ENCODE measurements at regions not wholly inside any gene's neighbourhood (a gene's known extent, or its start where the extent isn't known, plus 50 kb on each side); places are given as distances from the start of the nearest gene placed in this dataset.

- Histone ChIP-seq H3K4me3 (no peak overlapping the region), H3K27ac (no peak overlapping the region), H3K9me3 (no peaks in the 10 kb centered on the region), H3K4me1 (no peaks in the 10 kb centered on the region), H3K27me3 (no peaks in the 10 kb centered on the region), H3K36me3 (no peaks in the 10 kb centered on the region)
- intact Hi-C loops (cut with DNase I; ENCODE audit: low total_unique reads) = no loop called here
- in situ Hi-C loops (cut with MboI; ENCODE audit: low pct_ligation_motif_present in 1 of 4, low pct_unique_long_range_greater_than_20kb in 1 of 4, low sequenced_read_pairs in 3 of 4) = no loop called here
- no peak for DNase-seq
- no peak for TF ChIP-seq POLR2A (IDR thresholded peaks at IDR 0.05)
- TF ChIP-seq POLR2AphosphoS5 (IDR thresholded peaks at IDR 0.05) = no peak
- TF ChIP-seq, protein P1, sequence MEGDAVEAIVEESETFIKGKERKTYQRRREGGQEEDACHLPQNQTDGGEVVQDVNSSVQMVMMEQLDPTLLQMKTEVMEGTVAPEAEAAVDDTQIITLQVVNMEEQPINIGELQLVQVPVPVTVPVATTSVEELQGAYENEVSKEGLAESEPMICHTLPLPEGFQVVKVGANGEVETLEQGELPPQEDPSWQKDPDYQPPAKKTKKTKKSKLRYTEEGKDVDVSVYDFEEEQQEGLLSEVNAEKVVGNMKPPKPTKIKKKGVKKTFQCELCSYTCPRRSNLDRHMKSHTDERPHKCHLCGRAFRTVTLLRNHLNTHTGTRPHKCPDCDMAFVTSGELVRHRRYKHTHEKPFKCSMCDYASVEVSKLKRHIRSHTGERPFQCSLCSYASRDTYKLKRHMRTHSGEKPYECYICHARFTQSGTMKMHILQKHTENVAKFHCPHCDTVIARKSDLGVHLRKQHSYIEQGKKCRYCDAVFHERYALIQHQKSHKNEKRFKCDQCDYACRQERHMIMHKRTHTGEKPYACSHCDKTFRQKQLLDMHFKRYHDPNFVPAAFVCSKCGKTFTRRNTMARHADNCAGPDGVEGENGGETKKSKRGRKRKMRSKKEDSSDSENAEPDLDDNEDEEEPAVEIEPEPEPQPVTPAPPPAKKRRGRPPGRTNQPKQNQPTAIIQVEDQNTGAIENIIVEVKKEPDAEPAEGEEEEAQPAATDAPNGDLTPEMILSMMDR (IDR thresholded peaks at IDR 0.05) = no peak
- TF ChIP-seq EP300 (IDR thresholded peaks at IDR 0.05; ENCODE audit: low read depth) = no peak
- WGBS, 2 donors (ENCODE audit: low coverage in 1 of 2) = 86 to 88% methylated on average over 5 of the region's 5 CpGs
Measured at GRCh38 chr6:105836379-105836778, 249.8 kb upstream of the PRDM1 start.

DNA sequence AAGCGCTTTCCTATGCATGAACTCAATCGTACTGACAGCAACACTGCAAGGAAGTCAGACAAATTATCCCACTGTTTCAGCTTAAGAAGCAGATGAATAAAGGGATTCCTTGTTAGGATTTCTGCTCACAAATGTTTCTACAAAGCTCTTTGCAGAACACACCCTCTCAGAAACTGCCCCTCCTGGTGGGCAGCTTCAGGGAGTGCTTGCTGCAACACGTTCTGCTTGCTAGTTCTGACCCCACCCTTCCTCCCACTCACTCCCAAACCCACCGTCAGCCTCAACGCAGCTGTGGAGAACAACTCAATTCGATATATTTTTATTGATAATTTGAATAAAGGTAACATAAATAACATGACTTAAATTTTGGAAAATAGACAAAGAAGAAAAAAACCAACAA is 250.8 kb upstream of the PRDM1 start:
- TF ChIP-seq POLR2A (IDR thresholded peaks at IDR 0.05) (no peak), POLR2AphosphoS5 (IDR thresholded peaks at IDR 0.05) (no peak)
- TF ChIP-seq, protein P1 (IDR thresholded peaks at IDR 0.05) = peak in 2 of 5 experiments; percentile 4 to 22
- no peak overlapping the region for H3K4me3 ChIP-seq
- no peaks in the 10 kb centered on the region for H3K4me1 ChIP-seq
- H3K27ac ChIP-seq = no peak overlapping the region
- in situ Hi-C loops (cut with MboI; ENCODE audit: low pct_ligation_motif_present in 1 of 4, low pct_unique_long_range_greater_than_20kb in 1 of 4, low sequenced_read_pairs in 3 of 4) = no loop called here
- H3K36me3 ChIP-seq = no peaks in the 10 kb centered on the region
- WGBS, 2 donors (ENCODE audit: low coverage in 1 of 2) = 44 to 63% methylated on average over 6 of the region's 6 CpGs
- DNase-seq = peak; percentile 16
- intact Hi-C loops (cut with DNase I; ENCODE audit: low total_unique reads) = no loop called here
- H3K9me3 ChIP-seq = no peaks in the 10 kb centered on the region
- H3K27me3 ChIP-seq = no peaks in the 10 kb centered on the region

- no peak overlapping the region for H3K27ac ChIP-seq
- no peak overlapping the region for H3K4me3 ChIP-seq
- no peaks in the 10 kb centered on the region for H3K27me3 ChIP-seq
- H3K9me3 ChIP-seq = no peaks in the 10 kb centered on the region
- 85% methylated on average over 7 of the region's 7 CpGs for WGBS, 2 donors (ENCODE audit: low coverage in 1 of 2)
- intact Hi-C loops (cut with DNase I; ENCODE audit: low total_unique reads) = no loop called here
- no peaks in the 10 kb centered on the region for H3K36me3 ChIP-seq
- in situ Hi-C loops (cut with MboI; ENCODE audit: low pct_ligation_motif_present in 1 of 4, low pct_unique_long_range_greater_than_20kb in 1 of 4, low sequenced_read_pairs in 3 of 4) = no loop called here
- TF ChIP-seq EP300 (IDR thresholded peaks at IDR 0.05; ENCODE audit: low read depth) (no peak), POLR2AphosphoS5 (IDR thresholded peaks at IDR 0.05) (no peak), POLR2A (IDR thresholded peaks at IDR 0.05) (no peak)
- TF ChIP-seq, protein P1 (IDR thresholded peaks at IDR 0.05) = no peak
- DNase-seq = no peak
- H3K4me1 ChIP-seq = no peaks in the 10 kb centered on the region
Measured at GRCh38 chr6:105833959-105834947, 251.9 kb upstream of the PRDM1 start.

DNA sequence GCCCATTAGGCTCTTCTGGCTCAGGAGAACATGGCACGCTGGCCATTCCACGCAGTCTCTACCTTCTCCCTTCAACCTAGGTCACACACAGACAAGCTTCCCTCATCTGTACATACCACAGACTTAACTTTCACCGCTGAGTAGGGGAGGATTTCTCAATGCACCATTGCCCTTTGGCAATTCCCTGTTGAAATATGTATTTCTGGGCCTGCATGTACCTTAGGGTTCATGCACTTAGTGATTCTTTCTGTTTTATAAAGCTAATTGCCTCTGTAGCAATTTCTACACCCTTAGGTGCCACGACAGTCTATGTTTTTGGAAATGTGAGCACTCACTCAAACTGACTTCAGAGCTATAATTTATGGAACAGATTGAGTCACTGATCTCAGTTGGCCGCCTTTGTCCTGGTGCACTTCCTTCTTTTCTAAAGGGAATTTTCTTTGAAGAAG is 253.8 kb upstream of the PRDM1 start:
- H3K4me3 ChIP-seq = no peak overlapping the region
- DNase-seq = no peak
- intact Hi-C loops (cut with DNase I; ENCODE audit: low total_unique reads) = no loop called here
- H3K9me3 ChIP-seq = no peaks in the 10 kb centered on the region
- WGBS, 2 donors (ENCODE audit: low coverage in 1 of 2) = 87 to 96% methylated on average over 3 to 5 of the region's 5 CpGs
- in situ Hi-C loops (cut with MboI; ENCODE audit: low pct_ligation_motif_present in 1 of 4, low pct_unique_long_range_greater_than_20kb in 1 of 4, low sequenced_read_pairs in 3 of 4) = no loop called here
- no peaks in the 10 kb centered on the region for H3K36me3 ChIP-seq
- H3K4me1 ChIP-seq = no peaks in the 10 kb centered on the region
- H3K27ac ChIP-seq = no peak overlapping the region
- no peaks in the 10 kb centered on the region for H3K27me3 ChIP-seq
- no peak for TF ChIP-seq POLR2A (IDR thresholded peaks at IDR 0.05)
- TF ChIP-seq EP300 (IDR thresholded peaks at IDR 0.05; ENCODE audit: low read depth) = no peak
- TF ChIP-seq, protein P1 (IDR thresholded peaks at IDR 0.05) = no peak
- TF ChIP-seq POLR2AphosphoS5 (IDR thresholded peaks at IDR 0.05) = no peak

Data from transverse colon (tissue), 4 donors.